Glomerular visceral epithelial cell (primary cell): ENCODE measurements at regions not wholly inside any gene's neighbourhood (a gene's known extent, or its start where the extent isn't known, plus 50 kb on each side); places are given as distances from the start of the nearest gene placed in this dataset.

Experiments used
- DNase-seq: peaks from one replicate; pipeline ENCODE4 v3.0.0-alpha.2; 2016; ENCODE audit errors: extremely low spot score

- no peak for DNase-seq
Measured at GRCh38 chr22:49017482-49018329, 810.0 kb downstream of the BRD1 start.

DNA sequence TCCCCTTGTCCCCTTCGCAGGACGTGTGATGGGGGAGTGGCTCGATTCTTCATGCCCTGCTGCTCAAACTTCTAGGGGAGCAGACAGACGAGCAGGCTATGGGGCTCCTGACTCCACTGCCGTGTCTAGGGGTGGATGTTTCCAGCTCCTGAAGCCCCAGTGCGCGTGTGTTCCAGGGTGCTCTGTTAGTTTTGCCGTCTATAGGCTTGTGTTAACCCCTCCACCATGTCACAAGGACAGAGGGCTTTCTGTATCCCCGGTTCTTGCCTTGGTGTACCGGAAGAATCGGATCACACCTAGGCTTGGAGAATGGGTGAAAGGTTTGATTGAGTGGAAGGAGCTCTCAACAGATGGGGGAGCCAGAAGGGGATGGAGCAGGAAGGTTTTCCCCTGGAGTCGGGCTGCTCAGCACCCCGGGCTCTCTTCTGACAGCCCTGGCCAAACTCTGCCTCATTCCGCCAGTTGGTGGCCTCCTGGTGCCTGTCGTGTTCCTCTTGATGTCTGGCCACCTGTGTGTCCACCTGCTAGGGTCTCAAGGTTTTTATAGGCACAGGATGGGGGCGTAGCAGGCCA is 810.7 kb downstream of the BRD1 start:
- DNase-seq: no peak

DNA sequence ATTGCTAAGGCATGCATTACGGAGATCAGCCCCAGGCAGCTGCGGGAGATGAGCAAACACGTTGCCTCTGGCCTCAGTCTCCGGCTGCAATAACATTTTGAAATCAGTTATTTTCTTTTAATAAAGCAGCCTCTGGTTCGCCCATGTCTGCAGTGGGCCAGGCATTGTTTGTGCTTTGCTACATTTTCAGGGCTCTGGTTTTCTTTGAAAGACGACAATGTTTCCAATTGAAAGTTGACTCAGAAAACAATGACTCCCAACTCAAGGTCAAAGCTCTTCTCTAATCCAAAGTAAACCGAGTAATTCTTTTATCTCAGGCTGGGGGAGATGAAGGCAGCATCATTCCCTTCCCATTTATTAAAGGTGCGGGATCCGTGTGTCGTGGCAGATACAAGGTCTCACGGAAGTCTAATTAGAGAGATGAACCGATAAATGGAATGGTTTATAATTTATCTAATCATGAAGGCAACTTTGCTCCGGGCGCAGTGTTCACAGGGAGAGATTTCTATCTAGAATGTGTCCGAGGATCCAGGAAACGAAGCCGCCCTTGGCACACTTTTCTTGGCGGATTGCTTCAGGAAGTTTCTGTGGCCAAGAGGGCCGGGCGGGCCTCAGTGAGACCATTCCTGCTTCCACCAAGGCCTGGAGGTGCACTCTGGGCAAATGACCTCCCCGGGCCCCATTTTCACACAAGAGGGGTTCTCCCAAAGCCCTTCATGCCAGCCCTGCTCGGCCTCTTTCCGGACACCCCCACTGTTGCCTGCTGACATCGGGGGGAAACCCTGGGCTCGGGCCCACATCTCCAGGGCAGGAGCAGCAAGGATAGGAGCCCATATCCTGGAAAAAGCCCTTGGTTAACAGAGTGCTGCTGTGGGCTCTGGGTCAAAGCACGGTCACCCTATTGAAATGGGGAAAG is 811.4 kb downstream of the BRD1 start:
- DNase-seq: no peak

DNA sequence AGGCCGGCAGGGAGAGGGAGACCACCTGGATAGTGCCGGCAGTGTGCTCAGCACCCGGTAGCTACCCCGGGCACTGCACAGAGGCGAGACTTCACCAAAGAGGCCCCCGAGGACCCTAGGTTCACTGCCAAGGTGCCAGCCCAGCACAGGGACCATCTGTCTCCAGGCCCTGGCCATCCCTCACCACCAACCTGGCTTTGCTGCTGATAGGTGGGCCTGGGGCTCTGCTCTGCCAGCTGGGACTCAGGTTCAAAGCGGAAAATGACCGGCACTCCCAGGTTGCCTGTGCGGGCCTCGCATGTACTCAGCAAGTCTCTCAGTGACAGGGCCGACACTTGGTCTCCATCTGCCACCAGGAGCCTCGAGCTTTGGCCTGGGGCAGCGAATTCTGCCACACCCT is 812.2 kb downstream of the BRD1 start:
- no peak for DNase-seq

DNA sequence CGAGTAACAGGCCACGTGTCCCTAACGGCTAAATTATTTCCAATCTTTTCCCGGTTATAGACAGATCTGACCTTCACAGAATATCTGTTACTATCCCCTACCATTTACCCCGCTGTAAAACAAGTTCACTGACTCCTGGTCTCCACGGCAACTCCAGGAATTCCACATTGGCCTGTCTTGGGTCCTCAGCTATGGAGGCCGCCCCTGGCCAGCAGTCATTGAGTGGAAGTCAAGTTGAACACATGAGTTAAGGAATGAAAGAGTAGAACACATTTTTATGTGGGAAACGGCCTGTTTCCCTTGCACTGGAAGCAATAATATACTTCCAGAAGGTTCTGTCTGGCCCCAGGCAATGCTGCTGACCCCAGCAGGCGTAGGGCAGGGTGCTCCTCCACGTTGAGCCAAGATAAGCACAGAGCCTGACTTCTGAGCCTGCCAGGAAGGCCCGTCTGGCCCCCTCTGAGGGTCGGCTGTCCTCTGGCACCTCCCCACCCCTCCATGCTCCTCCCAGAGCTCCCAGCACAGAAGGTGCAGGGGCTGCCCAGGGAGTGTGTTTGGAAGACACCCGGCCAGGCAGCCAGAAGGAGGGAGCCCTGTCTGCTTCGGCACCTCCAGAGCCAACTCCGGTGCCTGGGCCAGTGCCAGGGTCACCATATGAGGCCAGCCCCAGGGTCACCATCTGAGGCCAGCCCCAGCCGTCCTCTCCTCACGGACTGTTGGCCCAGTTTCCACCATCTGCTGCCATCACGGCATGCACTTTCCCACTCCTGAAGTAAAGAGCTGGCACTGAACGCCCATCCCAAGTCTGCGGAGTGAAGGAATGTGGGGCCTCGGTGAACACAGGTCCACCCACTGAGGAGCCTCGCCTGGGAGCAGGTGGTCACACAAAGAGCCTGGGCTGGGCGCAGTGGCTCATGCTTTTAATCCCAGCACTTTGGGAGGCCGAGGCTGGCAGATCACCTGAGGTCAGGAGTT is 813.2 kb downstream of the BRD1 start:
- no peak for DNase-seq

GRCh38 chr22:49013707-49014106 is 814.0 kb downstream of the BRD1 start:
- no peak for DNase-seq

- DNase-seq: no peak
Measured at GRCh38 chr22:49012712-49013395, 814.8 kb downstream of the BRD1 start.

- DNase-seq: no peak
Measured at GRCh38 chr22:49011769-49012648, 815.7 kb downstream of the BRD1 start.

- no peak for DNase-seq
Measured at GRCh38 chr22:49011379-49011768, 816.3 kb downstream of the BRD1 start.

GRCh38 chr22:49010901-49011300 is 816.8 kb downstream of the BRD1 start:
- no peak for DNase-seq

GRCh38 chr22:49010070-49010863 is 817.4 kb downstream of the BRD1 start:
- DNase-seq: no peak

DNA sequence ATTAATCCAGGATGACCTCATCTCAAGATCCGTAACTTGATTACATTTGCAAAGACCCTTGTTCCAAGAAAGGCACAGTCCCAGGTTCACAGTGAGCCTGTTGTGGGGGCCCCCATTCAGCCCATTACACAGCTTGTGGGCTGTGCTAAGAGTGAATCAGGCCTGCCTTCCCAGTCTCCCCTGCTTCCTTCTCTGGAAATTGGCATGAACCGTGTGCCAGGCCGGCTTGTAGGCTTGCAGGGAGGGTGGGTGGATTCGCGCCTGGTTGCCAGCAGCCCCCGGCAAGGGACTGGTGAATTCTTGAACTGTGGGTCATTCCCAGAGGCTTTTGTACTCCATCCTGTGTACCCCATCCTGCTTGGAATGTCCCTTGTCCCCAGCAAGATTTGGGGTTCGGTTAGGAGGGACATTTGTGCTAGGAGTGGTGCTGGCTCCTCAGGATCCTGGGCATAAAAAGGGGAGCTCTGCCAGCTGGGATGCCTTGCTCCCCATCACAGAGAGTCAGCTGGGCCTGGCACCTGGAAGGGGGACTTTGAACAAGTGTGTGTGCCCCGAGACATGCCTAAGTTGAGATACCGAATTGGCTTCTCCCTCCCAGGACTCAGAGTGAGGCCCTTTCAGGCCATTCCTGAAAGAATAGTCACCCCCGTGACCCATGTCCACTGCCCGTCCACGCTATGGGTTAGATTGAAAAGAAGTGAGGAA is 818.2 kb downstream of the BRD1 start:
- DNase-seq: no peak

DNA sequence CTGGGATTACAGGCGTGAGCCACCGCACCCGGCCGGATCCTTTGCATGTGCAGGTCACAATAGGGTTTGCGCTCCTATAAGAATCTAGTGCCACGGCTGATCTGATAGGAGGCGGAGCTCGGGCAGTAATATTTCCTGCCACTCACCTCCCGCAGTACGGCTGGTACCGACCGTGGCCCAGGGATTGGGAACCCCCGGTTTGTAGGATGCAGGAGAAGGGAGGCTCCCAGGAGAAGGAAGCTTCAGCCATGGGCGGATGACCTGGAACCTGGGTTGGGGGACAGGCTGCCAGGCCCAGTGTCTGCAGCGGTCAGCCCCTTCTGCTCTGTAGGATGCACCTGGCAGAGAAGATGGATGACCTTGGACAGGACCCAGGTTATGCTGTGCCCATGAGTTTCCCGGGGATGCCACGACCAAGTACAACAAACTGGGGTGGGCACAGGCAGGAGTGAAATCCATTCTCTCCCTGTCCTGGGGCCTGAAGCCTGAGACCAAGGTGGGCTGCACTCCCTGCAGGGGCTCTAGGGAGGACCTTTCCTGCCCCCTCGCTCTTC is 818.9 kb downstream of the BRD1 start:
- DNase-seq: no peak

DNA sequence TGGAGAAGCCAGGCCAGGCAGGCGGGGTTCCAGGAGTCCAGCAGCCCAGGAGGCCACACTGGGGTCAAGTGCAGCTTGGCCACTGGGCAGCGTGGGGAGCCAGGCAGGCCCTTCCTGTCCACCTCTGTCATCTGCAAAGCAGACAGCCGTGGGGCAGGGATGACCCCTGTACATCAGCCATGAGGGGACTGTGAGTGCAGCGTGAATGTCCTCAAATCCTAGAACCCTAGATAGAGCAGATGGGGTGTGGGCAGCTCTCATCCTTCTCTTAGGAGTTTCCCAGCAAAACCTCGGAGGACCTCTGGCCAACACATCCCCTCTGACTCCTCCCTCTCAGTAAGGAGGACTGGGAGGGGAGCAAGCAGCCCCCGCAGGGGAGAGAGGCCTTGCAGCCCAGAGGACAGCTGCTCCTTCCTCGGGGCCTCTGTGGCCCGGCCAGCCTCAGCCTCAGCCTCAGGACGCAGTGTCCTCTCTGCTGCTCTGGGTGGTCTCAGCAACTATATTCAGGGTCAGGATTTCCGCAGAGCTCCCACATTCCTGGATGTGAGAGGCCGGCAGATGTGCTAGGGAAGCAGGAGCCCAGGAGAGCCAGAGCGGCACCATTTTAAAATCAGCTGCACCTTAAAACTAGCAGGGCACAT is 820.5 kb downstream of the BRD1 start:
- DNase-seq: no peak

- DNase-seq: no peak
Measured at GRCh38 chr22:49006207-49007012, 821.3 kb downstream of the BRD1 start.

- DNase-seq: no peak
Measured at GRCh38 chr22:49005557-49005956, 822.1 kb downstream of the BRD1 start.
